A549 (cell line): ENCODE measurements at regions not wholly inside any gene's neighbourhood (a gene's known extent, or its start where the extent isn't known, plus 50 kb on each side); places are given as distances from the start of the nearest gene placed in this dataset.

ENCODE experiments used
- CHD4 ChIP-seq: fragments of 200-600 bp; sonication (generic); IDR thresholded peaks from 2 replicates; pipeline ENCODE4 v1.6.1; 2016; ENCODE audit warnings: antibody characterized with exemption, mild to moderate bottlenecking, borderline replicate concordance
- HEYL ChIP-seq: fragments of 250-450 bp; sonication (Bioruptor Pico); IDR thresholded peaks from 2 replicates; pipeline ENCODE4 v1.8.0; 2021; ENCODE audit warnings: mild to moderate bottlenecking, moderate library complexity
- MYC ChIP-seq: IDR thresholded peaks from 2 replicates; pipeline ENCODE4 v1.6.1; 2012; ENCODE audit warnings: mild to moderate bottlenecking, inconsistent platforms, low read length, improper control_type of control experiment, borderline replicate concordance
- PHF8 ChIP-seq: fragments of 200-600 bp; sonication (generic); IDR thresholded peaks from 2 replicates; pipeline ENCODE4 v1.6.1; 2016; ENCODE audit warnings: low read depth, mild to moderate bottlenecking, antibody characterized with exemption, moderate library complexity, borderline replicate concordance
- POLR2A ChIP-seq: IDR thresholded peaks from 2 replicates; pipeline ENCODE4 v1.6.1; 2012; ENCODE audit warnings: mild to moderate bottlenecking, low read length
- ZNF302 ChIP-seq: fragments of 250-450 bp; sonication (Bioruptor Pico); IDR thresholded peaks from 2 replicates; pipeline ENCODE4 v1.9.0; 2021; ENCODE audit warnings: inconsistent platforms, mild to moderate bottlenecking, moderate library complexity
- TF ChIP-seq, protein P1 (sequence below): IDR thresholded peaks from 2 replicates; pipeline ENCODE4 v1.6.1; 2012
- TF ChIP-seq, protein P2 (sequence below): fragments of >200 bp; sonication (Bioruptor Twin); formaldehyde crosslinking; IDR thresholded peaks from 3 replicates; pipeline ENCODE4 v1.5.1; 2016

- no peak for TF ChIP-seq HEYL (CRISPR knock-in tag)
- TF ChIP-seq, protein P1, sequence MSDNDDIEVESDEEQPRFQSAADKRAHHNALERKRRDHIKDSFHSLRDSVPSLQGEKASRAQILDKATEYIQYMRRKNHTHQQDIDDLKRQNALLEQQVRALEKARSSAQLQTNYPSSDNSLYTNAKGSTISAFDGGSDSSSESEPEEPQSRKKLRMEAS, result no peak
- TF ChIP-seq, protein P2, sequence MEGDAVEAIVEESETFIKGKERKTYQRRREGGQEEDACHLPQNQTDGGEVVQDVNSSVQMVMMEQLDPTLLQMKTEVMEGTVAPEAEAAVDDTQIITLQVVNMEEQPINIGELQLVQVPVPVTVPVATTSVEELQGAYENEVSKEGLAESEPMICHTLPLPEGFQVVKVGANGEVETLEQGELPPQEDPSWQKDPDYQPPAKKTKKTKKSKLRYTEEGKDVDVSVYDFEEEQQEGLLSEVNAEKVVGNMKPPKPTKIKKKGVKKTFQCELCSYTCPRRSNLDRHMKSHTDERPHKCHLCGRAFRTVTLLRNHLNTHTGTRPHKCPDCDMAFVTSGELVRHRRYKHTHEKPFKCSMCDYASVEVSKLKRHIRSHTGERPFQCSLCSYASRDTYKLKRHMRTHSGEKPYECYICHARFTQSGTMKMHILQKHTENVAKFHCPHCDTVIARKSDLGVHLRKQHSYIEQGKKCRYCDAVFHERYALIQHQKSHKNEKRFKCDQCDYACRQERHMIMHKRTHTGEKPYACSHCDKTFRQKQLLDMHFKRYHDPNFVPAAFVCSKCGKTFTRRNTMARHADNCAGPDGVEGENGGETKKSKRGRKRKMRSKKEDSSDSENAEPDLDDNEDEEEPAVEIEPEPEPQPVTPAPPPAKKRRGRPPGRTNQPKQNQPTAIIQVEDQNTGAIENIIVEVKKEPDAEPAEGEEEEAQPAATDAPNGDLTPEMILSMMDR, result no peak
- no peak for TF ChIP-seq POLR2A
- TF ChIP-seq PHF8, result no peak
- no peak for TF ChIP-seq MYC
- TF ChIP-seq CHD4, result no peak
- TF ChIP-seq ZNF302 (CRISPR knock-in tag), result no peak
These were observed 440.8 kb downstream of the AEBP2 start for GRCh38 chr12:19880076-19880475.
